HG03469 (cell line): ENCODE measurements at regions not wholly inside any gene's neighbourhood (a gene's known extent, or its start where the extent isn't known, plus 50 kb on each side); places are given as distances from the start of the nearest gene placed in this dataset.
"Not testable (repeated sequence)": the region's sequence is repeated elsewhere in the genome, so short reads cannot be mapped to it uniquely, and the experiment has no call there.

Source experiments
- ATAC-seq: cut with Tn5 transposase; IDR thresholded peaks from one replicate; pipeline ENCODE4 v1.9.1; 2021; ENCODE audit warnings: mild to moderate bottlenecking, moderate library complexity, moderate number of reproducible peaks; ENCODE audit not compliant: unreplicated experiment

GRCh38 chr2:145563741-145564615, 1044.1 kb upstream of the ZEB2 start:
- ATAC-seq, result no peak

GRCh38 chr2:145561152-145561551, 1041.2 kb upstream of the ZEB2 start:
- no peak for ATAC-seq

GRCh38 chr2:145558617-145559350, 1038.9 kb upstream of the ZEB2 start:
- ATAC-seq, result no peak

- no peak for ATAC-seq
Observed at GRCh38 chr2:145555360-145555759, 1035.4 kb upstream of the ZEB2 start.

GRCh38 chr2:145551686-145552085, 1031.8 kb upstream of the ZEB2 start:
- ATAC-seq, result no peak

GRCh38 chr2:145548479-145548878, 1028.6 kb upstream of the ZEB2 start:
- ATAC-seq, result no peak

- no peak for ATAC-seq
Observed at GRCh38 chr2:145547620-145548019, 1027.7 kb upstream of the ZEB2 start.

GRCh38 chr2:145546091-145546490, 1026.2 kb upstream of the ZEB2 start:
- no peak for ATAC-seq

- no peak for ATAC-seq
Observed at GRCh38 chr2:145543856-145544255, 1023.9 kb upstream of the ZEB2 start.

- no peak for ATAC-seq
Observed at GRCh38 chr2:145543155-145543554, 1023.2 kb upstream of the ZEB2 start.

- no peak for ATAC-seq
Observed at GRCh38 chr2:145541028-145541427, 1021.1 kb upstream of the ZEB2 start.

- no peak for ATAC-seq
Observed at GRCh38 chr2:145538661-145539350, 1018.9 kb upstream of the ZEB2 start.

GRCh38 chr2:145530653-145531052, 1010.7 kb upstream of the ZEB2 start:
- ATAC-seq, result no peak

GRCh38 chr2:145524836-145525235, 1004.9 kb upstream of the ZEB2 start:
- ATAC-seq, result no peak

GRCh38 chr2:145524303-145524702, 1004.4 kb upstream of the ZEB2 start:
- no peak for ATAC-seq

GRCh38 chr2:145519254-145519653, 999.3 kb upstream of the ZEB2 start:
- not testable (repeated sequence) for ATAC-seq

GRCh38 chr2:145511946-145512345, 992.0 kb upstream of the ZEB2 start:
- ATAC-seq, result no peak

GRCh38 chr2:145503511-145503910, 983.6 kb upstream of the ZEB2 start:
- ATAC-seq, result no peak

- ATAC-seq, result no peak
Observed at GRCh38 chr2:145501920-145502319, 982.0 kb upstream of the ZEB2 start.

GRCh38 chr2:145495590-145495989, 975.7 kb upstream of the ZEB2 start:
- no peak for ATAC-seq

- no peak for ATAC-seq
Observed at GRCh38 chr2:145494441-145494840, 974.5 kb upstream of the ZEB2 start.

GRCh38 chr2:145488571-145488970, 968.7 kb upstream of the ZEB2 start:
- no peak for ATAC-seq
